Fibroblast of lung (primary cell): ENCODE measurements at regions not wholly inside any gene's neighbourhood (a gene's known extent, or its start where the extent isn't known, plus 50 kb on each side); places are given as distances from the start of the nearest gene placed in this dataset.

Experiments
- DNase-seq, 2 donors: peaks; one replicate each; pipeline versions ENCODE4 v3.0.0 to v3.0.0-alpha.2; 2010; ENCODE audit warnings: low read depth in 2 of 2
- H2AFZ ChIP-seq: 2 replicates; pipeline ENCODE4 v1.5.1; 2012; ENCODE audit warnings: low read length, control low read depth, inconsistent platforms
- H3K27ac ChIP-seq: 2 replicates; pipeline ENCODE4 v1.5.1; 2011; ENCODE audit warnings: low read length, control low read depth; ENCODE audit not compliant: insufficient read depth
- H3K27me3 ChIP-seq: 2 replicates; pipeline ENCODE4 v1.5.1; 2011; ENCODE audit warnings: mild to moderate bottlenecking, low read length; ENCODE audit not compliant: control insufficient read depth, insufficient read depth
- H3K36me3 ChIP-seq: 2 replicates; pipeline ENCODE4 v1.5.1; 2011; ENCODE audit warnings: low read length; ENCODE audit not compliant: control insufficient read depth, insufficient read depth
- H3K4me1 ChIP-seq: 2 replicates; pipeline ENCODE4 v1.5.1; 2011; ENCODE audit warnings: low read length; ENCODE audit not compliant: control insufficient read depth, insufficient read depth; ENCODE audit errors: extremely low read depth
- H3K4me2 ChIP-seq: 2 replicates; pipeline ENCODE4 v1.5.1; 2011; ENCODE audit warnings: low read length, control low read depth; ENCODE audit not compliant: insufficient read depth; ENCODE audit errors: extremely low read depth
- H3K4me3 ChIP-seq, 4 experiments: fragments of 200-600 bp in 1 of 4; sonication (generic) in 1 of 4; replicated peaks in 1 of 4; 2 replicates each; pipeline ENCODE4 v1.5.1; 2011 to 2016; ENCODE audit warnings: low read length in 4 of 4, low read depth in 3 of 4, mild to moderate bottlenecking in 3 of 4, control low read depth in 2 of 4, inconsistent platforms in 1 of 4, mixed read lengths in 1 of 4; ENCODE audit not compliant: insufficient read depth in 1 of 4; ENCODE audit errors: control extremely low read depth in 1 of 4
- H3K79me2 ChIP-seq: 2 replicates; pipeline ENCODE4 v1.5.1; 2012; ENCODE audit warnings: mild to moderate bottlenecking, low read length, inconsistent platforms; ENCODE audit not compliant: control insufficient read depth, insufficient read depth
- H3K9ac ChIP-seq: 2 replicates; pipeline ENCODE4 v1.5.1; 2011; ENCODE audit warnings: mild to moderate bottlenecking, low read length, control low read depth; ENCODE audit not compliant: insufficient read depth
- H3K9me3 ChIP-seq: 2 replicates; pipeline ENCODE4 v1.5.1; 2012; ENCODE audit warnings: low read depth, low read length; ENCODE audit not compliant: control insufficient read depth, insufficient read depth
- H4K20me1 ChIP-seq: 2 replicates; pipeline ENCODE4 v1.5.1; 2011; ENCODE audit warnings: low read length; ENCODE audit not compliant: control insufficient read depth, insufficient read depth; ENCODE audit errors: extremely low read depth
- EZH2 ChIP-seq: IDR thresholded peaks from 2 replicates; pipeline ENCODE4 v1.5.1; 2012; ENCODE audit warnings: low read length, control low read depth, mild to moderate bottlenecking; ENCODE audit errors: missing control alignments
- TF ChIP-seq, protein P1 (sequence below), 2 donors: IDR thresholded peaks in 1 of 2; conservative IDR thresholded peaks in 1 of 2; 1 replicate in 1 of 2; 2 replicates in 1 of 2; pipeline ENCODE4 v1.5.1; 2011 to 2012; ENCODE audit warnings: low read length in 2 of 2, control low read depth in 1 of 2, inconsistent platforms in 1 of 2, low read depth in 1 of 2, mild to moderate bottlenecking in 1 of 2

DNA sequence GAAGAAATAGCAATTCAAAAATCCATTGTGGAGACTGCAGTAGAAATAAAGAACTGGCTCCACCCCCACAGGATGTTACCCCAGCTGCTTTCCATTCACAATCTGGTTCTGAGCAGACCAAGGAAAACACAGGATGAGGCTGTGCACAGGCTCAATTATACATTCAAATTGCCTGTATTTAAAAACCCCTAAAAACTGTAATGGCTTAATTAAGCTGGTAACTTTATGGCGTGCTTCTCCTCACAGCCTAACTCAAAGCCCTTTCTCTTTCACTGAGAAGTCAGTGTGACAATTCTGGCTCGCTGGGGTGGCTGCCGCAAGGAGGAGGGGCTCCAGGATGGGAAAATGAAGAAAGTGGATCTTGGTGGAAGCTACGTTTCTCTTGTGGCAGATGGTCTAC, 1191.1 kb downstream of the SORCS1 start:
- Histone ChIP-seq H3K27ac (no peak overlapping the region), H3K4me2 (no peak overlapping the region), H3K4me1 (no peaks in the 10 kb centered on the region), H2AFZ (no peak overlapping the region), H3K4me3 (no peak overlapping the region), H3K27me3 (no peaks in the 10 kb centered on the region), H3K79me2 (no peaks in the 10 kb centered on the region), H4K20me1 (no peaks in the 10 kb centered on the region), H3K9ac (no peak overlapping the region), H3K9me3 (no peaks in the 10 kb centered on the region), H3K36me3 (no peaks in the 10 kb centered on the region)
- TF ChIP-seq, protein P1, sequence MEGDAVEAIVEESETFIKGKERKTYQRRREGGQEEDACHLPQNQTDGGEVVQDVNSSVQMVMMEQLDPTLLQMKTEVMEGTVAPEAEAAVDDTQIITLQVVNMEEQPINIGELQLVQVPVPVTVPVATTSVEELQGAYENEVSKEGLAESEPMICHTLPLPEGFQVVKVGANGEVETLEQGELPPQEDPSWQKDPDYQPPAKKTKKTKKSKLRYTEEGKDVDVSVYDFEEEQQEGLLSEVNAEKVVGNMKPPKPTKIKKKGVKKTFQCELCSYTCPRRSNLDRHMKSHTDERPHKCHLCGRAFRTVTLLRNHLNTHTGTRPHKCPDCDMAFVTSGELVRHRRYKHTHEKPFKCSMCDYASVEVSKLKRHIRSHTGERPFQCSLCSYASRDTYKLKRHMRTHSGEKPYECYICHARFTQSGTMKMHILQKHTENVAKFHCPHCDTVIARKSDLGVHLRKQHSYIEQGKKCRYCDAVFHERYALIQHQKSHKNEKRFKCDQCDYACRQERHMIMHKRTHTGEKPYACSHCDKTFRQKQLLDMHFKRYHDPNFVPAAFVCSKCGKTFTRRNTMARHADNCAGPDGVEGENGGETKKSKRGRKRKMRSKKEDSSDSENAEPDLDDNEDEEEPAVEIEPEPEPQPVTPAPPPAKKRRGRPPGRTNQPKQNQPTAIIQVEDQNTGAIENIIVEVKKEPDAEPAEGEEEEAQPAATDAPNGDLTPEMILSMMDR (conservative IDR thresholded peaks at IDR 0.05 in 1 of 2, IDR thresholded peaks at IDR 0.05 in 1 of 2; ENCODE audit: low read depth in 1 of 2, low read length in 2 of 2) = no peak
- no peak for TF ChIP-seq EZH2
- no peak for DNase-seq

DNA sequence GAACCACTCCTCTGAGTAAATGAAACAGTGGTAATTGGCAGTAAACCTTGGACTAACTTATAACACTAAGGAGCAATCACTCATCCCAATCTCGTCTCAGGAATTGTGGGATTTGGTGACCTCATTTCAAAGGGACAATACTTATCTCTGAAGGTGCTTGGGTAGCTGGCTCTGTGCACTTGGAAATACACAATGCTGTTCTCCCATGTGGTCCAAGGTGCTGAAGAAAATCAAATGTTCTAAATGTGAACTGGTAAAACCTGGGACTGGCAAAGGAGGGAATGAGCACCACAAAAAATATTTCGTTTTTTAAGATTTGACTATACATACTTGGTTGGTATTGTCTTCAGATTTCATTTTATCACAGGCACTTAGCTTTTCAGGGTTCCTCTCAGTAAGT, 1193.0 kb downstream of the SORCS1 start:
- H3K9ac ChIP-seq = no peak overlapping the region
- no peak for DNase-seq

DNA sequence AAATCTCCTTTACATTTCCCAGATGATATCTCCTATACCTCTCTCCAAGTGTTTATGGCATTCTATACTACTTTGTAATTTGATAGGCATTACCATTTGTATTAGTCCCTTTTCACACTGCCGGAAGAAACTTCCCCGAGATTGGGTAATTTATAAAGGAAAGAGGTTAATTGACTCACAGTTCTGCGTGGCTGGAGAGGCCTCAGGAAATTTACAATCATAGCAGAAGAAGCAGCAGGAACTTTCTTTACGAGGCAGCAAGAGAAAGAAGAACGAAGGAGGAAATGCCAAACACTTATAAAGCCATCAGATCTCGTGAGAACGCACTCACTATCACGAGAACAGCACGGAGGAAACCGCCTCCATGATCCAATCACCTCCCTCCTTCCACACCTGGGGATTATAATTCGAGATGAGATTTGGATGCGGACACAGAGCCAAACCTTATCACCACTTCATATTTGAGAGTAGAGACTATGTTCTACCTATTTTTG, 1194.6 kb downstream of the SORCS1 start:
- no peaks in the 10 kb centered on the region for H4K20me1 ChIP-seq
- H3K27ac ChIP-seq = no peak overlapping the region
- H3K9me3 ChIP-seq = no peaks in the 10 kb centered on the region
- no peaks in the 10 kb centered on the region for H3K4me1 ChIP-seq
- no peak overlapping the region for H3K9ac ChIP-seq
- no peaks in the 10 kb centered on the region for H3K36me3 ChIP-seq
- H3K27me3 ChIP-seq = no peaks in the 10 kb centered on the region
- TF ChIP-seq EZH2 = no peak
- TF ChIP-seq, protein P1 (conservative IDR thresholded peaks at IDR 0.05 in 1 of 2, IDR thresholded peaks at IDR 0.05 in 1 of 2; ENCODE audit: low read depth in 1 of 2, low read length in 2 of 2) = no peak
- no peak for DNase-seq
- H3K4me3 ChIP-seq = no peak overlapping the region
- H3K4me2 ChIP-seq = no peak overlapping the region
- H2AFZ ChIP-seq = no peak overlapping the region
- H3K79me2 ChIP-seq = no peaks in the 10 kb centered on the region

More for the DNA sequence above, 1193.0 kb downstream of the SORCS1 start:
- Histone ChIP-seq H4K20me1 (no peaks in the 10 kb centered on the region), H3K4me2 (no peak overlapping the region), H3K9me3 (no peaks in the 10 kb centered on the region), H3K79me2 (no peaks in the 10 kb centered on the region), H3K27me3 (no peaks in the 10 kb centered on the region), H3K4me3 (no peak overlapping the region), H2AFZ (no peak overlapping the region), H3K4me1 (no peaks in the 10 kb centered on the region), H3K36me3 (no peaks in the 10 kb centered on the region), H3K27ac (no peak overlapping the region)
- TF ChIP-seq, protein P1 (conservative IDR thresholded peaks at IDR 0.05 in 1 of 2, IDR thresholded peaks at IDR 0.05 in 1 of 2; ENCODE audit: low read depth in 1 of 2, low read length in 2 of 2) = no peak
- TF ChIP-seq EZH2 = no peak
